ENCODE measurements at regions not wholly inside any gene's neighbourhood (a gene's known extent, or its start where the extent isn't known, plus 50 kb on each side); places are given as distances from the start of the nearest gene placed in this dataset.

DNA sequence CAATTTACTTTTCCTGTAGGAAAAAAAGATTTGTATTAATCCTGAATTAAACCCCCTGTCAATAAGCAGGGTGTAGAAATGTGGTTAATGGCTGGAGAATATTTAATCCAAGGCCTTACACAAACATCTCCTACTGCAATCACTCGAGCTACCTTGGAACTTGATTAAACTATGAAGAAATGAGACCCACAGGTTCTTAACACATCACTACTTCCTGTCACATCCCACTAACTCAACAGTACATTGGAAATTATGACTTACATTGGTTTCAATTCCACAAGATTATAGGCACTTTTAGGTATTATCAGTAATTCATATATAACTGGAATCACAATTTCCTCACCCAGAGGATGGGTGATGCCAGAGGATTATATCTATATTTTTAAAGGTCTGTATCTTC, 480.3 kb downstream of the MRPL39 start:
- TF ChIP-seq POLR2A (IDR thresholded peaks at IDR 0.05) (no peak), POLR2AphosphoS5 (IDR thresholded peaks at IDR 0.05) (no peak), EP300 (IDR thresholded peaks at IDR 0.05) (no peak)
- TF ChIP-seq, protein P1, sequence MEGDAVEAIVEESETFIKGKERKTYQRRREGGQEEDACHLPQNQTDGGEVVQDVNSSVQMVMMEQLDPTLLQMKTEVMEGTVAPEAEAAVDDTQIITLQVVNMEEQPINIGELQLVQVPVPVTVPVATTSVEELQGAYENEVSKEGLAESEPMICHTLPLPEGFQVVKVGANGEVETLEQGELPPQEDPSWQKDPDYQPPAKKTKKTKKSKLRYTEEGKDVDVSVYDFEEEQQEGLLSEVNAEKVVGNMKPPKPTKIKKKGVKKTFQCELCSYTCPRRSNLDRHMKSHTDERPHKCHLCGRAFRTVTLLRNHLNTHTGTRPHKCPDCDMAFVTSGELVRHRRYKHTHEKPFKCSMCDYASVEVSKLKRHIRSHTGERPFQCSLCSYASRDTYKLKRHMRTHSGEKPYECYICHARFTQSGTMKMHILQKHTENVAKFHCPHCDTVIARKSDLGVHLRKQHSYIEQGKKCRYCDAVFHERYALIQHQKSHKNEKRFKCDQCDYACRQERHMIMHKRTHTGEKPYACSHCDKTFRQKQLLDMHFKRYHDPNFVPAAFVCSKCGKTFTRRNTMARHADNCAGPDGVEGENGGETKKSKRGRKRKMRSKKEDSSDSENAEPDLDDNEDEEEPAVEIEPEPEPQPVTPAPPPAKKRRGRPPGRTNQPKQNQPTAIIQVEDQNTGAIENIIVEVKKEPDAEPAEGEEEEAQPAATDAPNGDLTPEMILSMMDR (IDR thresholded peaks at IDR 0.05): no peak
